GM23248 (cell line): ENCODE measurements at regions not wholly inside any gene's neighbourhood (a gene's known extent, or its start where the extent isn't known, plus 50 kb on each side); places are given as distances from the start of the nearest gene placed in this dataset.

ENCODE experiments used
- EZH2 ChIP-seq: fragments of 200-600 bp; sonication (generic); IDR thresholded peaks from 2 replicates; pipeline ENCODE4 v1.6.1; 2018; ENCODE audit warnings: antibody characterized with exemption, mild to moderate bottlenecking; ENCODE audit not compliant: insufficient read depth, poor library complexity, severe bottlenecking
- EZH2phosphoT487 ChIP-seq: fragments of 200-600 bp; sonication (generic); IDR thresholded peaks from 2 replicates; pipeline ENCODE4 v1.6.1; 2018; ENCODE audit warnings: antibody characterized with exemption, moderate library complexity, mild to moderate bottlenecking, low read depth; ENCODE audit not compliant: insufficient read depth

DNA sequence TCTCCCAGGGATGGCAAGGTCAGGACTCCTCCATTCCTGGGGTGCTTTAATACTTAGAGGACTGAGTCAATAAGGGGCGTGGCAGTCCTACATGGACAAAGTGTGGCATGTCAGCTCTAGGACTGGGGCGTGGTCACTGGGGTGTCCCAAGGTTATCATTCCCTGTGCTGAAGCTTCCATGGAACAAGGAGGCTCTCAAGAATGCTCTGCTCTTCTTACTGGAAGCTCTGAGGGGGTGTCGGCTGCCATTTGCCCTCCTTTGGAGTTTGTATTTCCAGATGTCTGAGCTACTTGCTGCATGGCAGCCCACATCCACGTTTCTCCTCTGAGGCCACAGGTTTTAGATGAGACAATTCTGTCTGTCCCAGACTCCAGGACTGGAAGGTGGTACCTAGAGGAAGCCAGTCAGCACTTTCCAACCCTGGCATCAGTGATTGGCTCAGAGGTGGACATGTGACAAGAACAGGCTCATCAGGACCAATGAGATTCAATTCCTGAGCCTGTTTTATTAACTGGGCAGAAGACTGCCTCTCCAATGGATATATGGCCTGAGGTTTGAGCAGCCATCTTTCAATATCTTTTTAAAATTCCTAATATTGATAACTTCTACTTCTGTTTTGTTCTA lies 128.9 kb upstream of the ARL4C start:
- TF ChIP-seq EZH2, result no peak
- no peak for TF ChIP-seq EZH2phosphoT487
